OCI-LY3 (cell line): ENCODE measurements at regions not wholly inside any gene's neighbourhood (a gene's known extent, or its start where the extent isn't known, plus 50 kb on each side); places are given as distances from the start of the nearest gene placed in this dataset.

Experiments
- H2AFZ ChIP-seq: fragments of 200-600, 300-600 bp; shearing (Covaris generic); 2 replicates; pipeline ENCODE4 v1.6.0; 2014; ENCODE audit warnings: antibody characterized with exemption, low read depth, low read length
- H3K27ac ChIP-seq: fragments of 200-600, 300-600 bp; sonication (generic); 2 replicates; pipeline ENCODE4 v1.5.1; 2014; ENCODE audit warnings: mild to moderate bottlenecking, low read length, moderate library complexity, mixed read lengths
- H3K27me3 ChIP-seq: fragments of 200-600, 300-600 bp; sonication (generic); 2 replicates; pipeline ENCODE4 v1.6.1; 2014; ENCODE audit warnings: low read depth, low read length, mixed read lengths
- H3K36me3 ChIP-seq: fragments of 200-600, 300-600 bp; sonication (generic); replicated peaks from 2 replicates; pipeline ENCODE3; 2014; ENCODE audit warnings: low read depth, low read length, mixed read lengths
- H3K4me1 ChIP-seq: fragments of 300-600, 200-600 bp; sonication (generic); 2 replicates; pipeline ENCODE4 v1.6.1; 2014; ENCODE audit warnings: low read length, mixed read lengths
- H3K4me2 ChIP-seq: fragments of 200-600, 300-600 bp; sonication (generic); 2 replicates; pipeline ENCODE4 v1.6.1; 2014; ENCODE audit warnings: low read length, mixed read lengths
- H3K4me3 ChIP-seq: fragments of 300-600, 200-600 bp; sonication (generic); 2 replicates; pipeline ENCODE4 v1.5.1; 2014; ENCODE audit warnings: antibody characterized with exemption, mild to moderate bottlenecking, low read length, moderate library complexity
- H3K79me2 ChIP-seq: fragments of 300-600, 200-600 bp; shearing (Covaris generic); 2 replicates; pipeline ENCODE4 v1.6.1; 2014; ENCODE audit warnings: mild to moderate bottlenecking, low read length, mixed read lengths
- H3K9ac ChIP-seq: fragments of 300-600, 200-600 bp; shearing (Covaris generic); 2 replicates; pipeline ENCODE4 v1.6.0; 2014; ENCODE audit warnings: mild to moderate bottlenecking, low read length, moderate library complexity
- H3K9me3 ChIP-seq: fragments of 200-600, 300-600 bp; shearing (Covaris generic); 2 replicates; pipeline ENCODE4 v1.6.1; 2014; ENCODE audit warnings: low read length, mixed read lengths; ENCODE audit not compliant: insufficient read depth
- H4K20me1 ChIP-seq: fragments of 200-600, 300-600 bp; sonication (generic); 2 replicates; pipeline ENCODE4 v1.6.1; 2016; ENCODE audit warnings: low read length, mixed read lengths; ENCODE audit not compliant: insufficient read depth
- EZH2phosphoT487 ChIP-seq: fragments of 200-600 bp; shearing (Covaris generic); IDR thresholded peaks from 2 replicates; pipeline ENCODE4 v1.6.1; 2018; ENCODE audit warnings: antibody characterized with exemption, mixed run types, low read depth
- TF ChIP-seq, protein P1 (sequence below): fragments of 200-600, 300-600 bp; sonication (generic); IDR thresholded peaks from 2 replicates; pipeline ENCODE4 v1.5.1; 2014; ENCODE audit warnings: antibody characterized with exemption, low read length, low read depth

DNA sequence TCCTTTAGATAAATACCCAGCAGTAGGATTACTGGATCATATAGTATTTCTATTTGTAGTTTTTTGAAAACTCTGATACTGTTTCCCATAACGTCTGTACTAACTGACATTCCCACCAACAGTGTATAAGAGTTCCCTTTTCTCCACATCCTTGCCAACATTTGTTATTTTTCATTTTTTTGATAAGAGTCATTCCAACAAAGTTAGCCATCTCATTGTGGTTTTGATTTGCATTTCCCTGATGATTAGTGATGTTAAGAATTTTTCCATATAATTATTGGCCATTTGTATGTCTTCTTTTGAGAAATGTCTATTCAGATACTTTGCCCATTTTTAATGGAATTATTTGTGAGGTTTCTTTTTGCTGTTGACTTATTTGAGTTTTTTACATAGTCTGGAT is 486.0 kb downstream of the FLRT2 start:
- Histone ChIP-seq H3K79me2 (no peaks in the 10 kb centered on the region), H3K4me3 (no peak overlapping the region), H3K9ac (no peak overlapping the region), H3K9me3 (no peaks in the 10 kb centered on the region), H3K4me1 (no peaks in the 10 kb centered on the region), H3K27me3 (no peaks in the 10 kb centered on the region), H3K4me2 (no peak overlapping the region), H3K36me3 (no peaks in the 10 kb centered on the region), H4K20me1 (no peaks in the 10 kb centered on the region), H2AFZ (no peak overlapping the region), H3K27ac (no peak overlapping the region)
- TF ChIP-seq EZH2phosphoT487, result no peak
- TF ChIP-seq, protein P1, sequence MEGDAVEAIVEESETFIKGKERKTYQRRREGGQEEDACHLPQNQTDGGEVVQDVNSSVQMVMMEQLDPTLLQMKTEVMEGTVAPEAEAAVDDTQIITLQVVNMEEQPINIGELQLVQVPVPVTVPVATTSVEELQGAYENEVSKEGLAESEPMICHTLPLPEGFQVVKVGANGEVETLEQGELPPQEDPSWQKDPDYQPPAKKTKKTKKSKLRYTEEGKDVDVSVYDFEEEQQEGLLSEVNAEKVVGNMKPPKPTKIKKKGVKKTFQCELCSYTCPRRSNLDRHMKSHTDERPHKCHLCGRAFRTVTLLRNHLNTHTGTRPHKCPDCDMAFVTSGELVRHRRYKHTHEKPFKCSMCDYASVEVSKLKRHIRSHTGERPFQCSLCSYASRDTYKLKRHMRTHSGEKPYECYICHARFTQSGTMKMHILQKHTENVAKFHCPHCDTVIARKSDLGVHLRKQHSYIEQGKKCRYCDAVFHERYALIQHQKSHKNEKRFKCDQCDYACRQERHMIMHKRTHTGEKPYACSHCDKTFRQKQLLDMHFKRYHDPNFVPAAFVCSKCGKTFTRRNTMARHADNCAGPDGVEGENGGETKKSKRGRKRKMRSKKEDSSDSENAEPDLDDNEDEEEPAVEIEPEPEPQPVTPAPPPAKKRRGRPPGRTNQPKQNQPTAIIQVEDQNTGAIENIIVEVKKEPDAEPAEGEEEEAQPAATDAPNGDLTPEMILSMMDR, result no peak

DNA sequence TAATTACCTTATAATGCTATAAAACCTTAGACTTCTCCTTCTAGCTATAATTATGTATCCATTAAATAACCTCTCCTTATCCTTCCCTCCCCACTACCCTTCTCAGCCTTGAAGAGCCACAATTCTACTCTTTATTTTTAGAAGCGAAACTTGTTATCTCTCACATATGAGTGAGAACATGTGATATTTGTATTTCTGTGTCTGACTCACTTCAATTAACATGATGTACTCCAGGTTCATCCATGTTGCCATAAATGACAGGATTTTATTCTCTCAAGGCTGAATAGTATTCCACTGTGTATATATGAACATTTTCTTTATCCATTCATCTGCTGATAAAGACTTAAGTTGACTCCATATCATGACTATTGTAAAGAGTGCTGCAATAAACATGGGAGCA is 485.6 kb downstream of the FLRT2 start:
- H3K9ac ChIP-seq, result no peak overlapping the region
- H3K4me1 ChIP-seq, result no peaks in the 10 kb centered on the region
- TF ChIP-seq, protein P1, result no peak
- no peak for TF ChIP-seq EZH2phosphoT487
- H3K27ac ChIP-seq, result no peak overlapping the region
- H3K27me3 ChIP-seq, result no peaks in the 10 kb centered on the region
- no peak overlapping the region for H3K4me3 ChIP-seq
- H4K20me1 ChIP-seq, result no peaks in the 10 kb centered on the region
- no peaks in the 10 kb centered on the region for H3K79me2 ChIP-seq
- no peaks in the 10 kb centered on the region for H3K9me3 ChIP-seq
- H2AFZ ChIP-seq, result no peak overlapping the region
- no peaks in the 10 kb centered on the region for H3K36me3 ChIP-seq
- H3K4me2 ChIP-seq, result no peak overlapping the region

GRCh38 chr14:86013641-86014040 is 483.7 kb downstream of the FLRT2 start:
- TF ChIP-seq, protein P1, result no peak
- no peak for TF ChIP-seq EZH2phosphoT487
- H3K9ac ChIP-seq, result no peak overlapping the region
- H3K27me3 ChIP-seq, result no peaks in the 10 kb centered on the region
- H2AFZ ChIP-seq, result no peak overlapping the region
- no peak overlapping the region for H3K4me2 ChIP-seq
- H3K4me3 ChIP-seq, result no peak overlapping the region
- no peaks in the 10 kb centered on the region for H3K4me1 ChIP-seq
- H3K36me3 ChIP-seq, result no peaks in the 10 kb centered on the region
- H4K20me1 ChIP-seq, result no peaks in the 10 kb centered on the region
- H3K9me3 ChIP-seq, result no peaks in the 10 kb centered on the region
- H3K79me2 ChIP-seq, result no peaks in the 10 kb centered on the region
- H3K27ac ChIP-seq, result no peak overlapping the region

DNA sequence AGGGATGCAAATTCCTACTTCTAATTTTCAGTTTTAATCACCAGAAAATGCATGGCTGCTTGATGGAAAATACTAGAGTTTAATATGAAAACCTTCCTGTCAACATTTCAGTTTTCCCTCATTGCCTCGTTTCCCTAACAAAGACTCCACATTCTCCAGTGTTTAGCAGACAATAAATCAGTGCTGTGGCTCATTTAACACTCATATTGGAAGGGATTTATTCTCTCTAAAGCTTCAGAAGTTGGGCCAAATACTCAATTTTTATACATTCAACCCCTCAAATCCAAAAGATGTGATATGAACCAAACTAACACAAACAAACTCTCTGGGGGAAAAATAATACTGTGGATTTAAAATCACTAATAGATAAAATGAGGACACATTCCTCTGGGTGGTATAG is 482.5 kb downstream of the FLRT2 start:
- Histone ChIP-seq H3K36me3 (no peaks in the 10 kb centered on the region), H3K9me3 (no peaks in the 10 kb centered on the region), H2AFZ (no peak overlapping the region), H3K79me2 (no peaks in the 10 kb centered on the region), H3K27me3 (no peaks in the 10 kb centered on the region), H3K4me2 (no peak overlapping the region), H3K9ac (no peak overlapping the region), H4K20me1 (no peaks in the 10 kb centered on the region), H3K4me1 (no peaks in the 10 kb centered on the region), H3K4me3 (no peak overlapping the region), H3K27ac (no peak overlapping the region)
- TF ChIP-seq EZH2phosphoT487, result no peak
- TF ChIP-seq, protein P1, result no peak
